ENCODE measurements at regions not wholly inside any gene's neighbourhood (a gene's known extent, or its start where the extent isn't known, plus 50 kb on each side); places are given as distances from the start of the nearest gene placed in this dataset.
A peak's percentile ranks its signal among the peaks of the same experiment; 100 is the strongest.

DNA sequence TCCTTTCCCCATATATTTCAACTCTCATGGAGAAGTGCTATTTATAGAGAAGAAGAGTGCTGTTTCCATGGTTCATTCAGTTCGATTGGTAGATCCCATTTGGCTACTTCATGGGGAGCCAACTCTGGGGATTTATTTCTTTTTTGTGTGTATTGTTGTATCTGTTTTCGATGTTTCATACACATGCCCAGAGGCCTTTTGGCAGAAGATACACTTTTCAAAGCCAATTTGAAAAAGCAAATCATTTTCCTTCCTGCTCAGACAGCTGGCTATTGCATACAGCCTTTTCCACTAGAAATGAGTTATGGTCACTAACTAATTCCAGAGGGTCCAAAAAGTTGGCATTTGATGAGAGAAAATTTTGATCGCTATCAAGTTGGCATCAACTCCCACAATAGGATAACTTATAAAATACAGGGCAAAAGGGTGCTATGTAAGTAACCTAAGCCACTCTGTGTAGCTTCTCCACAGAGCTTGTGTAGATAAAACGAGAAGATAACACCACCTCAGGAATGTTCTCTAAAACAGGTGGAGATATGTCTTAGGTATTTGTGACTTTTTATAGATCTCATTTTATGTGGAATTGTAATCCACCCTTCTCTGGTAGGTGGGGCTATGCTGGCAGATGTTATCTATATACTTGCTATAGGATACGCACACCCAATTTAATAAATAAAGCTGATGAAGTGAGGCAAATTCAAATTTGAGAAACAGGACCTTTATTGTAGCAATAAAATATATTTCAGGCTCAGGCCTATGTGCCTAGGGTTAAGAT lies 798.5 kb downstream of the SATB2 start:
- intact Hi-C loops (cut with DNase I) = loop anchor here in 1 of 2 donors (10.0 kb wide), 1 partner anchor 826 kb away; no protein-coding TSS in a partner anchor
- no peak for DNase-seq
- TF ChIP-seq POLR2A (IDR thresholded peaks at IDR 0.05) = no peak
- TF ChIP-seq, protein P1, sequence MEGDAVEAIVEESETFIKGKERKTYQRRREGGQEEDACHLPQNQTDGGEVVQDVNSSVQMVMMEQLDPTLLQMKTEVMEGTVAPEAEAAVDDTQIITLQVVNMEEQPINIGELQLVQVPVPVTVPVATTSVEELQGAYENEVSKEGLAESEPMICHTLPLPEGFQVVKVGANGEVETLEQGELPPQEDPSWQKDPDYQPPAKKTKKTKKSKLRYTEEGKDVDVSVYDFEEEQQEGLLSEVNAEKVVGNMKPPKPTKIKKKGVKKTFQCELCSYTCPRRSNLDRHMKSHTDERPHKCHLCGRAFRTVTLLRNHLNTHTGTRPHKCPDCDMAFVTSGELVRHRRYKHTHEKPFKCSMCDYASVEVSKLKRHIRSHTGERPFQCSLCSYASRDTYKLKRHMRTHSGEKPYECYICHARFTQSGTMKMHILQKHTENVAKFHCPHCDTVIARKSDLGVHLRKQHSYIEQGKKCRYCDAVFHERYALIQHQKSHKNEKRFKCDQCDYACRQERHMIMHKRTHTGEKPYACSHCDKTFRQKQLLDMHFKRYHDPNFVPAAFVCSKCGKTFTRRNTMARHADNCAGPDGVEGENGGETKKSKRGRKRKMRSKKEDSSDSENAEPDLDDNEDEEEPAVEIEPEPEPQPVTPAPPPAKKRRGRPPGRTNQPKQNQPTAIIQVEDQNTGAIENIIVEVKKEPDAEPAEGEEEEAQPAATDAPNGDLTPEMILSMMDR (IDR thresholded peaks at IDR 0.05) = no peak
- WGBS, 4 donors = 67 to 76% (median 75%) methylated on average over 5 of the region's 5 CpGs
- no peak overlapping the region for H3K4me3 ChIP-seq
- no peaks in the 10 kb centered on the region for H3K27me3 ChIP-seq
- H3K9me3 ChIP-seq (replicated peaks in 1 of 3) = no peaks in the 10 kb centered on the region
- H3K4me1 ChIP-seq (replicated peaks in 1 of 2) = no peaks in the 10 kb centered on the region
- no peaks in the 10 kb centered on the region for H3K36me3 ChIP-seq (replicated peaks in 1 of 2)
- H3K27ac ChIP-seq = no peak overlapping the region

DNA sequence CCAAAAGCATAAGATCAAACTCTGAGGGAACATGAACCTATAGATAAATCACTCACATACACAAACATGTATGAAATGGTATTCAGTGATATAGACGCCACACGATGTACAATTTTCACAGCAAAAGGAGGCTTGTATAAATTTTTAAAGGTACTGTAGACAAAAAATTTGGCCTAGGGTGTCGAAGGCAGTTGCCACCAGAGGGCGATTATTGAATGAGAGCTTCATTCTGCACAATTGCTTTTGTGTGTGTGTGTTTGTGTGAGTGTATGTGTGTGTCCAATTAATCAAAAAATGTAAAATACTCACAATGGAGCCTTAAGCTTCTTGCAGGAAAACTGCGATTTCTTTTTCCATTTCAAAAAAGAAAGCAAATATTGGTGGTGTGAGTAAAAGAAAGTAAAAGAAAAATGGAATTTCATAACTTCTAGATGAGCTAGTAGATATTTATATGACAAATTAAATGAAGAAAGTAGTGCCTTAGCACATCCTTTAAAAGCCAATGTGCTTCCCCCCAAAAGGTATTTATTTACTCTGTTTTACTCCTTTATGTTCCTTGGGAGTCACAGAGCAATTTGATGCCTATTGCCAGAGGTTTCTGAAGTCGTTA lies 800.1 kb downstream of the SATB2 start:
- peak in 2 of 7 donors; percentile 8 to 15 for DNase-seq
- intact Hi-C loops (cut with DNase I) = loop anchor here in 1 of 2 donors (10.0 kb wide), 1 partner anchor 827 kb away; no protein-coding TSS in a partner anchor
- TF ChIP-seq POLR2A (IDR thresholded peaks at IDR 0.05) = no peak
- TF ChIP-seq, protein P1 (IDR thresholded peaks at IDR 0.05) = peak in 3 of 6 experiments; percentile 6 to 34 (median 17)

DNA sequence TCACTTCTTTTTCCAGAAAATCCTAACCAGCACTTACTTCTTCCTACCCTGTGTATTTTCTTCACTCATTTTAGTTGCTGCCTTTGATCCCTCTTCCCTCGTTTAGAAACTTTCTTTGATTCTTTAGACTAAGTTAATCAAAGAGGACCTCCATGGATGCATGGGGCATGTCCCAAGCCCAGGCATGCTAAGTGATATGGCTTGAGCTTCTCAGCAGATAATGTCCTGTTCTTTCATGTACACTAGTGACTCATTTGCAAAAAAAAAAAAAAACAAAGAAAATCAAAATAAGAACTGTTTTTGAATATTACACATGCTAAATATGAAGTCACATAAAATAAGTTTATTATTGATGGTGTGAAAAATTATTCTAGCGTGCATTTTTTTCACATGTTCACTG lies 800.9 kb downstream of the SATB2 start:
- no peaks in the 10 kb centered on the region for H3K27me3 ChIP-seq
- 42 to 56% (median 49%) methylated on average over 2 of the region's 2 CpGs for WGBS, 4 donors
- intact Hi-C loops (cut with DNase I) = loop anchor here in 1 of 2 donors (10.0 kb wide), 1 partner anchor 828 kb away; no protein-coding TSS in a partner anchor
- H3K4me3 ChIP-seq = no peak overlapping the region
- H3K4me1 ChIP-seq (replicated peaks in 1 of 2) = no peaks in the 10 kb centered on the region
- no peaks in the 10 kb centered on the region for H3K36me3 ChIP-seq (replicated peaks in 1 of 2)
- no peak for DNase-seq
- H3K9me3 ChIP-seq (replicated peaks in 1 of 3) = no peaks in the 10 kb centered on the region
- H3K27ac ChIP-seq = no peak overlapping the region
- no peak for TF ChIP-seq POLR2A (IDR thresholded peaks at IDR 0.05)

More for the DNA sequence above, 800.1 kb downstream of the SATB2 start:
- Histone ChIP-seq H3K4me1 (replicated peaks in 1 of 2) (no peaks in the 10 kb centered on the region), H3K9me3 (replicated peaks in 1 of 3) (no peaks in the 10 kb centered on the region), H3K27me3 (no peaks in the 10 kb centered on the region), H3K27ac (no peak overlapping the region), H3K4me3 (no peak overlapping the region), H3K36me3 (replicated peaks in 1 of 2) (no peaks in the 10 kb centered on the region)
- WGBS, 4 donors = 38 to 54% (median 47%) methylated on average over 6 of the region's 6 CpGs

DNA sequence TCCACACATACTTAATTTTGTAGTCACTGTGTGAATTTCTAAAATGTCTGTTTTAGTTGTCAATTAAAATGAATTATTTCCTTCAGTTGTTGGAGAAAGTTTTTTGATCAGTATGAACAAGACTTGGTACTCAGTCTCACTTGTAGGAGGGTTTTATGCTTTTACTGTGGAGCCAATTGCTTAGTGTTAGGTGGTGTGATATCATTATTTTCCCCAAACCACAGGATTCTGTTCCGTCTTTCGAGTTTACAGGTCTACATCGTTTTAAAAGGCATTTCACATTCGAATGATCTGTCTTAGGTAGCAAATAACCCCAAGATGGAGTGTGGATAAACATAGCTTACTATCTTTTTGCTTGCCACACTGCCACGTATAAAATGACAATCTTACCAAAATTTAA lies 803.1 kb downstream of the SATB2 start:
- no peak for TF ChIP-seq POLR2A (IDR thresholded peaks at IDR 0.05)
- TF ChIP-seq, protein P1 (IDR thresholded peaks at IDR 0.05) = no peak

More for the DNA sequence above, 803.1 kb downstream of the SATB2 start:
- Histone ChIP-seq H3K4me3 (no peak overlapping the region), H3K4me1 (replicated peaks in 1 of 2) (no peaks in the 10 kb centered on the region), H3K9me3 (replicated peaks in 1 of 3) (no peaks in the 10 kb centered on the region), H3K27me3 (no peaks in the 10 kb centered on the region), H3K36me3 (replicated peaks in 1 of 2) (no peaks in the 10 kb centered on the region), H3K27ac (no peak overlapping the region)
- intact Hi-C loops (cut with DNase I) = loop anchor here in 1 of 2 donors (10.0 kb wide), 1 partner anchor 830 kb away; no protein-coding TSS in a partner anchor
- WGBS, 4 donors = 66 to 77% (median 71%) methylated on average over 5 of the region's 5 CpGs
- no peak for DNase-seq
